ENCODE measurements at regions not wholly inside any gene's neighbourhood (a gene's known extent, or its start where the extent isn't known, plus 50 kb on each side); places are given as distances from the start of the nearest gene placed in this dataset.
A peak's percentile ranks its signal among the peaks of the same experiment; 100 is the strongest.
"Not testable (repeated sequence)": the region's sequence is repeated elsewhere in the genome, so short reads cannot be mapped to it uniquely, and the experiment has no call there.

DNA sequence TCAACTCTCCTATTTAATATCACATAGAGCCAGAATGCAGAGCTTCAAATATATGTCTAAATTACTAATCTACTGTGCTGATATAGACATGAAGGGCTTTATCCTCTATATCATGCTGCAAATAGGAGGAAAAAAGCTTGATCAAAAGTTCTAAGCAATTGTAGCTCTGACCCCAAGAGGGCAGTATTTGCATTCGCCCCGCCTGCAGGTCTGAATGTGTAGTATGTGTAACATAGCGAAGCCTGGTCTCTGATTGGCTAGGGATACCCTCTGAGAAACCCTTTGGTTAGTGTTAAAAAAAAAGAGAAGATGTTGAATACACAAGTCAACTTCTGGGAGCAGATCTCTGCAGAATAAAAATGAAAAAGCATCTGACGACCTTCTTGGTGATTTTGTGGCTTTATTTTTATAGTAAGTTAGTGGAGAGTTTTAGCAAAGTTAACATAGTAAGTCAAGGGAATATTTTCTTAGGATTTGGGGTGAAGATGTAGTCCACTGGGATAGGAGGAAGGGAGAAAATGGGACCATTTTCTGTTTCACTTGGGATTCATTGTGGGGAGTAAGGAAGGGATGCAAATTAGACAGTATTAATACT is 151.6 kb upstream of the OR4E1 start:
- no peak for DNase-seq (ENCODE audit: low read depth)

GRCh38 chr14:21822109-21822508 is 148.5 kb upstream of the OR4E1 start:
- DNase-seq (ENCODE audit: low read depth), result no peak

GRCh38 chr14:21820631-21821030 is 147.0 kb upstream of the OR4E1 start:
- DNase-seq (ENCODE audit: low read depth), result no peak

- not testable (repeated sequence) for DNase-seq (ENCODE audit: low read depth)
Observed at GRCh38 chr14:21819891-21820290, 146.3 kb upstream of the OR4E1 start.

DNA sequence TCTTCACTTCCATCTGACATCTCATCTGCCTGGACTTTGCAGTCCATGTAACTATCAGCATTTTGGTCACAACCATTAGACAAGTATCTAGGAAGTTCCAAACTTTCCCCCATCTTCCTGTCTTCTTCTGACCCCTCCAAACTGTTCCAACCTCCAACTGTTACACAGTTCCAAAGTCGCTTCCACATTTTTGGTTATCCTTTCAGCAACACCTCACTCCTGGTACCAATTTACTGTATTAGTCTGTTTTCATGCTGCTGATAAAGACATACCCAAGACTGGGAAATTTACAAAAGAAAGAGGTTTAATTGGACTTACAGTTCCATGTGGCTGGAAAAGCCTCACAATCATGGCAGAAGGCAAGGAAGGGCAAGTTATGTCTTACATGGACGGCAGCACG is 143.4 kb upstream of the OR4E1 start:
- DNase-seq (ENCODE audit: low read depth), result not testable (repeated sequence)

- no peak for DNase-seq (ENCODE audit: low read depth)
Observed at GRCh38 chr14:21807975-21808374, 134.4 kb upstream of the OR4E1 start.

GRCh38 chr14:21804981-21805380 is 131.4 kb upstream of the OR4E1 start:
- DNase-seq (ENCODE audit: low read depth), result no peak

GRCh38 chr14:21802441-21802840 is 128.8 kb upstream of the OR4E1 start:
- no peak for DNase-seq (ENCODE audit: low read depth)

- no peak for DNase-seq (ENCODE audit: low read depth)
Observed at GRCh38 chr14:21796916-21797315, 123.3 kb upstream of the OR4E1 start.

DNA sequence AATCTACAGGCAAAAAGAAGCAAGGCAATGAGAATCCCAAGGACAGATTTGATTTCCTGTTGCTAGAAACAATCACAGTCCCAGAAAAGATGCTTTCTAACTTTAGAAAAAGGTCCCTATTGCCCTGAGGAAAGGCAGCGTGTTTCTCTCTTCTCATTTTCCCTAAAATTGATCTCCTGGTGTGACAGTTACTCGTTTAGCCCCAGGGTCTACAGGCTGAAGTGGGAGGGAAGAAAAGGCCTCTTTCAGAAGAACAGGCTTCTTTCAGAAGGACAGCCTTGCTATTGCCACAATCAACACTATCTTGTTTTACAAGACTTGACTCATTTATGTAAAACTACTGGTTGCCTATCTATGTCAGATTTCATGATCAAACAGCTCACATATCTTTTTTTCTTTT is 121.8 kb upstream of the OR4E1 start:
- no peak for DNase-seq (ENCODE audit: low read depth)

DNA sequence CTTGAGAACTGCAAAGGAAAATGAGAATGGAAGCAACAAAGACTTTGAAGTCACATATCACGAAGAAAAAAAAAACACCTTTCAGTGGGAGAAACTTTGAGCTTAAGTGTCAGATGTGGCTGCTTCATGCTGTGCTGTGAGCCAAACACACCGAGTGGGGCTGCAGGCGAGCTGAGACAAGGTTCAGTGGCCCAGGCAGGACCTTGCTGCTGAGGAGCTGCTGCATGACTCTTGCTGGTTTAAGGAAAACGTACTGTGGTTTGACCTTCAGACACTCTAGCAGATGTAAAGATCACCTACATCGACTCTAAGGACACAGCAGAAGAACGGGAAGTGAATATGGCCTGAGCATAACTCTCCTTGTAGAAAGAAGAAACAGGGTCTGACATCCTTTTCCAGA is 118.1 kb upstream of the OR4E1 start:
- no peak for DNase-seq (ENCODE audit: low read depth)

DNA sequence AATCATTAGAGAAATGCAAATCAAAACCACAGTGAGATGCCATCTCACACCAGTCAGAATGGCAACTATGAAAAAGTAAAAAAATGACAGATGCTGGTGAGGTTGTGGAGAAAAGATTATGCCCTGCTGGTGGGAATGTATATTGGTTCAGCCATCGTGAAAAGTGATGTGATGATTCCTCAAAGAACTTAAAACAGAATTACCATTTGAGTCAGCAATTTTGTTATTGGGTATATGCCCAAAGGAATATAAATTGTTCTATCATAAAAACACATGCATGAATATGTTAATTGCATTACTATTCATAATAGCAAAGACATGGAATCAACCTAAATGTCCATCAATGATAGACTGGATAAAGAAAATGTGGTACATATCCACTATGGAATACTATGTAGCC is 115.1 kb upstream of the OR4E1 start:
- not testable (repeated sequence) for DNase-seq (ENCODE audit: low read depth)

DNA sequence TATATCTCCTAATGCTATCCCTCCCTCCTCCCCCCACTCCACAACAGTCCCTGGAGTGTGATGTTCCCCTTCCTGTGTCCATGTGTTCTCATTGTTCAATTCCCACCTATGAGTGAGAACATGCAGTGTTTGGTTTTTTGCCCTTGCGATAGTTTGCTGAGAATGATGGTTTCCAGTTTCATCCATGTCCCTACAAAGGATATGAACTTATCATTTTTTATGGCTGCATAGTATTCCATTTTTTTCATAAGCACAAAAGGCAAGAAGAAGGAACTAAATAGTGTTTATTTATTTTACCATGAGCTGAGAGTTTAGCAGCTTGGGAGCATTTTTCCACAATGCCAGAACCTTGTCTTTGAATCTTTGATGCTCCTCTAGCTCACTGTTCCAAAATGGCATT is 113.6 kb upstream of the OR4E1 start:
- DNase-seq (ENCODE audit: low read depth), result not testable (repeated sequence)

- DNase-seq (ENCODE audit: low read depth), result no peak
Observed at GRCh38 chr14:21781543-21781942, 107.9 kb upstream of the OR4E1 start.

- no peak for DNase-seq (ENCODE audit: low read depth)
Observed at GRCh38 chr14:21780429-21781084, 106.9 kb upstream of the OR4E1 start.

DNA sequence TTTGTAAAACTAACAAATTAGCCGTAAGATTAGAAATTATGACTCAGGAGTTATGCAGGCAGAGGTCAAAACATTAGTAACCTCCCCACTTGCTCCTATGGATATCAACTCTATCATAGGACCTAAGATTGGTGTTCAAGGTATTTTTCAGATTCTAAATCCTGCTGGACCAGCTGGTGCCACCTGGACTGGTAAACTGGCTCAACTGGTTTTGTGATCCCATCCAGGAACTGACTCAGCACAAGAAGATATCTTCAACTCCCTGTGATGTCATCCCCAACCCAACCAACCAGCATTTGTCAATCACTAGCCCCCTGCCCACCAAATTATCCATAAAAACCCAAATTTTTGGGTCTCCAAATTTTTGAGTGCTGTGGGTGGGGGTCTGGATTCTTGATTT is 98.1 kb upstream of the OR4E1 start:
- DNase-seq (ENCODE audit: low read depth), result no peak

DNA sequence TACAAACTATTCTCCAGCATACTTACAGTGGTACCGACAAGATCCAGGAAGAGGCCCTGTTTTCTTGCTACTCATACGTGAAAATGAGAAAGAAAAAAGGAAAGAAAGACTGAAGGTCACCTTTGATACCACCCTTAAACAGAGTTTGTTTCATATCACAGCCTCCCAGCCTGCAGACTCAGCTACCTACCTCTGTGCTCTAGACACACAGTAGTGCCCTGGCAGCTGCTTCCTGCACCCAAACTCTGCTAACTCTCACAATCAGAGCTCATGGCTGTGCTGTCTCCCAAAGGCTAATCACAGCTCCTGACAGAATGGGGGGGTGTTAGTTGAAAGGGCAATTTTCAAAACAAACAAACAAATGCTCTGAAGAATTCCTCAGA is 95.2 kb upstream of the OR4E1 start:
- DNase-seq (ENCODE audit: low read depth), result no peak

DNA sequence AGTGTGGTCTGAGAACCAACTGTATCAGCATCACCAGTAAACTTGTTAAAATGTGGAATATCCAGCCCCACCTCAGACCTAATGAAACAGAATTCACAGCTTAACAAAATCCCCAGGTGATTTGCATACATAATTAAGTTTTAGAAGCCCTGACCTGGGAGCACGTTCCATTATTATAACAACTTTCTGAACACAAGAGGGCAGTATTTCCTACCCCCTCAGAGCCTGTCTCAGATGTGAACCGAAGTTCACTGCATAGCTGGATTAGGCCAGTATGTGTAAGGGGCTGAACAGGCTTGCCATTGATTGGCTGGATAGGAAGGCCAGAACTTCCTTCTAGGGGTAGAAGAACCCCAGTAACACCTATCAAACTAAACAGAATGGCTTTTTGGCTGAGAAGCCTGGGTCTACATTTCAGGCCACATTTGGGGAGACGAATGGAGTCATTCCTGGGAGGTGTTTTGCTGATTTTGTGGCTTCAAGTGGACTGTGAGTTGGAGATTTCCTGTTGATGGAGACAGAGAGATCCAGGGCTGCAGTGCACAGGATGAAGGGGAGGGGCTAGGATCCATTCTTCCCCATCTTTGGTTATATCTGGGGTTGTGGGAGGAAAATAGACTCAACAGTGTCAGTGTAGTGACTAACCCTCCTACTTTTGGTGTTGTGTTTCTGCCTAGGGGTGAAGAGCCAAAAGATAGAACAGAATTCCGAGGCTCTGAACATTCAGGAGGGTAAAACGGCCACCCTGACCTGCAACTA is 94.7 kb upstream of the OR4E1 start:
- no peak for DNase-seq (ENCODE audit: low read depth)

- not testable (repeated sequence) for DNase-seq (ENCODE audit: low read depth)
Observed at GRCh38 chr14:21760360-21760759, 86.7 kb upstream of the OR4E1 start.

- DNase-seq (ENCODE audit: low read depth), result no peak
Observed at GRCh38 chr14:21749306-21749868, 75.8 kb upstream of the OR4E1 start.

GRCh38 chr14:21748869-21749303 is 75.3 kb upstream of the OR4E1 start:
- DNase-seq (ENCODE audit: low read depth), result peak; percentile 20

- no peak for DNase-seq (ENCODE audit: low read depth)
Observed at GRCh38 chr14:21735639-21736307, 62.2 kb upstream of the OR4E1 start.
